SK-N-MC (cell line): ENCODE measurements at regions not wholly inside any gene's neighbourhood (a gene's known extent, or its start where the extent isn't known, plus 50 kb on each side); places are given as distances from the start of the nearest gene placed in this dataset.
"Not testable (repeated sequence)": the region's sequence is repeated elsewhere in the genome, so short reads cannot be mapped to it uniquely, and the experiment has no call there.

Experiments
- DNase-seq: peaks from one replicate; pipeline ENCODE4 v3.0.0-alpha.2; 2011; ENCODE audit warnings: low read depth, low spot score
- H3K27ac ChIP-seq: fragments of 200-600 bp; sonication (generic); 2 replicates; pipeline ENCODE4 v1.5.1; 2016; ENCODE audit warnings: mixed run types
- H3K36me3 ChIP-seq: fragments of 200-600 bp; sonication (generic); 2 replicates; pipeline ENCODE4 v1.6.1; 2017; ENCODE audit warnings: antibody characterized with exemption, low read length, mixed read lengths; ENCODE audit not compliant: insufficient read depth
- H3K4me3 ChIP-seq: fragments of 200-600 bp; sonication (generic); 2 replicates; pipeline ENCODE4 v1.5.1; 2016
- H3K9ac ChIP-seq: fragments of 200-600 bp; sonication (generic); 2 replicates; pipeline ENCODE4 v1.8.0; 2017; ENCODE audit warnings: mixed run types, mixed read lengths; ENCODE audit not compliant: insufficient read length
- H3K9me3 ChIP-seq: fragments of 200-600 bp; sonication (generic); 2 replicates; pipeline ENCODE4 v1.6.1; 2017; ENCODE audit warnings: low read depth, mild to moderate bottlenecking, antibody characterized with exemption, low read length, moderate library complexity, mixed read lengths
- EZH2 ChIP-seq: fragments of 200-600 bp; sonication (generic); IDR thresholded peaks from one replicate; pipeline ENCODE4 v1.6.1; 2017; ENCODE audit warnings: antibody characterized with exemption
- FOXP2 ChIP-seq: optimal IDR thresholded peaks from 2 replicates; pipeline ENCODE3; 2011; ENCODE audit warnings: mild to moderate bottlenecking, moderate library complexity; ENCODE audit not compliant: insufficient read depth; ENCODE audit errors: extremely low read length, control extremely low read depth
- POLR2AphosphoS5 ChIP-seq: IDR thresholded peaks from 2 replicates; pipeline ENCODE4 v1.6.1; 2012; ENCODE audit warnings: mild to moderate bottlenecking, low read depth, low read length, borderline replicate concordance

DNA sequence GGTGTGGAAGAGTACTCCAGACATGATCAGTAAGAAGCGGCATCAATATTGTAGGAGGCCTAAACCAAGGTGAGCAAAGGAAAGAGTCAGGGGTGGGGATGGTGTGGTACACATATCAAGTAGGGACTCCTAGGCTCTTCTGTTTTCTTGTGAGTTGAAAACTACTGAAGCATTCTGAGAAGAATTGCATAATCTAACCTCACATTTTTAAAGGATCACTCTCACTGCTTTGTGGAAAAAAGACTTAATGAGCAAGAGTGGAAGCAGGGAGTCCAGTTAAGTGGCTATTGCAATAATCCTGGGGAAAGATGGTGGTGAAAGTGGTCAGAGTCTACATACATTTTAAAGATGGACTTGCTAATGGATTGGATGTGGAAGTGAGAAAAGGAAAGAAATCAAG, 899.5 kb upstream of the FAM98A start:
- TF ChIP-seq FOXP2 (no peak), POLR2AphosphoS5 (no peak), EZH2 (no peak)
- DNase-seq, result no peak
- no peaks in the 10 kb centered on the region for H3K36me3 ChIP-seq
- H3K27ac ChIP-seq, result no peak overlapping the region
- H3K9ac ChIP-seq, result no peak overlapping the region
- no peak overlapping the region for H3K4me3 ChIP-seq
- no peaks in the 10 kb centered on the region for H3K9me3 ChIP-seq

DNA sequence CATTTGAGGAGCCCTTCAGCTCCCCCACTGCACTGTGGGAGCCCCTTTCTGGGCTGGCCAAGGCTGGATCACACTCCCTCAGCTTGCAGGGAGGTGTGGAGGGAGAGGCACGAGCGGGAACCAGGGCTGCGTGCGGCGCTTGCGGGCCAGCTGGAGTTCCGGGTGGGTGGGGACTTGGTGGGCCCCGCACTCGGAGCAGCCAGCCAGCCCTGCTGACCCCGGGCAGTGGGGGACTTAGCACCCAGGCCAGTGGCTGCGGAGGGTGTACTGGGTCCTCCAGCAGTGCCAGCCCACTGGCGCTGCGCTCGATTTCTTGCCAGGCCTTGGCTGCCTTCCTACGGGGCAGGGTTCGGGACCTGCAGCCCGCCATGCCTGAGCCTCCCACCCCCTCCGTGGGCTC, 895.1 kb upstream of the FAM98A start:
- not testable (repeated sequence) for DNase-seq, H3K36me3 ChIP-seq, H3K27ac ChIP-seq, H3K9ac ChIP-seq, H3K9me3 ChIP-seq, H3K4me3 ChIP-seq

DNA sequence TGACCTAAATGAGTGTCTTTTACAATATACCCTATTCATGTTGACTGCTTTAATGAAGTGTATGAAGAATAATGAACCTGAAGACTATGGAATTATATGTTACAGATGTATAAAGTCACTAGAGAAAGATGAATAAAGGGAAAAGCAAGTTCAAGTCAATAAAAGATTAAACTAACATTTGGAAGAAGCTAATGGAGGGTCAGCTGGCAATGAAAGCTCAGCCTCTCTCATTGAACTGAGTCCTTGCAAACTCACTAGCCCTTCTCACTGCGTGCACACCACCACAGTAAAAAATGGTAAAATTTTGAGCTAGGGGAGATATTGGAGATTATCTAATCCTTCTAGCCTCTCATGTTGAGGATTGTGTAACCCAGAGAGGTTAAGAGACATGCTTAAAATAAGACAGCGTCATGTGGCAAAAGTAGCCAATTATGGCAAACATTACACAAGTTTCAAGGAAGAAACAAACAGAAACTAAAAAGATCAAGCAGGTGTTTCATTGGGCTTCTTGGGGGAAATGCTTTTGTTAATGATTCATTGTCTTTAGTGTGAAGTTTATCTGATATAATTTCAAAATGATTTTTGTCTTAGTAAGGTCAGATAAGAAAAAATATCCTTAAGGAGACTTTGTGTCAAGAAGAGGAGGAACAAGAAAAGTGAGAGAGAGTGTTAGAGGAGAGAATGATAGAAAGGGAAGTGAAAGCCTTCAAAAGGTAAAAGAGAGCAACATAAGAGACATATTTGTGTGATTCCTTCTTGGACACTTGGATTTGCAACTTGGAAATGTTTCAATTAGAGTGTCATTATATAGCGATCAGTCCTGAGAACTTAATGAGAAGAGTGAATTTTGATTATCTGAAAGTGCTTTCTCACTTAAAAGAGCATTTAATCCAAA, 893.7 kb upstream of the FAM98A start:
- Histone ChIP-seq H3K27ac (no peak overlapping the region), H3K9me3 (no peaks in the 10 kb centered on the region), H3K4me3 (no peak overlapping the region), H3K36me3 (no peaks in the 10 kb centered on the region), H3K9ac (no peak overlapping the region)
- TF ChIP-seq POLR2AphosphoS5 (no peak), EZH2 (no peak), FOXP2 (no peak)
- DNase-seq, result no peak

DNA sequence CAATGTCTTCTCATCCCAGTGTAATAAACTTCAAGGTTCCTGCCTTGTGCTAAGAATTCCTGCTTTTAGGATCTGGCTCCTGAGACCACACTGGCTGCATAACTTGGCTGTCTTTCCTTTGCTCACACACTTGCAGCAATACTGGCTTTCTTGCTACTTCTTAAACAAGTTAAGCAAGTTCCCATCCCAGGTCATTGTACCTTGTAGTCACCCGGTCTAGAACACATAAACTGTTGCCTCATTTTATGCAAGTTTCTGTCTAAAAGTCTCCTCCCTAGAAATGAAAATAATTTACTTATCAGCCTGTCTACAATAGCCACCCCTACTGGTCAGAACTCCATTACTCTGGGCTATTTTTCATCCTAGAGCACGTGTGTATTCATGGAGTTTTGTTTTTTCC, 887.9 kb upstream of the FAM98A start:
- TF ChIP-seq POLR2AphosphoS5 (no peak), EZH2 (no peak), FOXP2 (no peak)
- no peak overlapping the region for H3K27ac ChIP-seq
- no peak for DNase-seq
- H3K9ac ChIP-seq, result no peak overlapping the region
- no peaks in the 10 kb centered on the region for H3K9me3 ChIP-seq
- no peak overlapping the region for H3K4me3 ChIP-seq
- H3K36me3 ChIP-seq, result no peaks in the 10 kb centered on the region

- Histone ChIP-seq H3K27ac (no peak overlapping the region), H3K4me3 (no peak overlapping the region), H3K9ac (no peak overlapping the region), H3K9me3 (no peaks in the 10 kb centered on the region), H3K36me3 (no peaks in the 10 kb centered on the region)
- TF ChIP-seq FOXP2, result no peak
- TF ChIP-seq EZH2, result no peak
- TF ChIP-seq POLR2AphosphoS5, result no peak
- DNase-seq, result no peak
Measured at GRCh38 chr2:34481542-34481941, 882.4 kb upstream of the FAM98A start.

DNA sequence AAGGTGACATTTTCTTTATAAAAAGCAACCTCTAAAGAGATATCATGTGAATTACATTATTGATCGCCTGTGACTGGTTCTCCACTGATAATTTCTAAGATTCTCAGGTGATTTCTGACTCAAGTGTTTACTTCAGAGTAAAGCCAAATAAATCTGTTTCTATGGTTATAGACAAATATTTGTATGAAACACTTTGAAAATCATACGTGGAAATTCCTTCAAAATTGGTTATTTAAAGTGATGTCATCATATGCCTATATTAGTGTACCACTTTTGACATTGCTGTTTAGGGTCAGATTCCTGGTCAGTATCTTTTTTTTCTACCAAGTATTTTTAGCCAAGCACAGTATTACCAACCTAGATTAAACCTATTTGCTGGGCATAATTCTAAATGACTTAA, 881.3 kb upstream of the FAM98A start:
- H3K4me3 ChIP-seq, result no peak overlapping the region
- no peak overlapping the region for H3K9ac ChIP-seq
- no peak overlapping the region for H3K27ac ChIP-seq
- DNase-seq, result no peak
- H3K36me3 ChIP-seq, result no peaks in the 10 kb centered on the region
- TF ChIP-seq POLR2AphosphoS5 (no peak), EZH2 (no peak), FOXP2 (no peak)
- H3K9me3 ChIP-seq, result no peaks in the 10 kb centered on the region

DNA sequence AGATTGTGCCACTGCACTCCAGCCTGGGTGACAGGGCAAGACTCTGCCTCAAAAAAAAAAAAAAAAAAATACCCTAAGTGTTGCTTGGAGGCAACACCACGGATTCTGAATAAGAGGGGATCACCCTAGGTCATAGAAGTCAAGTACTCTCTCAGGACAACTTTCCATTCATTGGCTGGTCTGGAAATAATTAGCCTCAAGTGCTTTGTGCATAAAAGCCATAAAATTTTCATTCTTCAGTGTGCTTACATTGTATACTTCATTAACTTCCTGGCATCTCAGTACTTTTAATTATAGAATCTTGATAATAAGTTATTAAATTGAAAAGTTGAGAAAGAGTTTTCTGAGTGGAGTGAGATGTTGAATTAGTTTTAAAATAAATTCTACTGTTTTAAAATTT, 876.1 kb upstream of the FAM98A start:
- H3K4me3 ChIP-seq, result no peak overlapping the region
- H3K36me3 ChIP-seq, result no peaks in the 10 kb centered on the region
- no peak for DNase-seq
- H3K27ac ChIP-seq, result no peak overlapping the region; the same call in 1 of the 2 replicates
- no peak overlapping the region for H3K9ac ChIP-seq
- TF ChIP-seq FOXP2, result no peak
- TF ChIP-seq EZH2, result no peak
- TF ChIP-seq POLR2AphosphoS5, result no peak
- no peaks in the 10 kb centered on the region for H3K9me3 ChIP-seq

DNA sequence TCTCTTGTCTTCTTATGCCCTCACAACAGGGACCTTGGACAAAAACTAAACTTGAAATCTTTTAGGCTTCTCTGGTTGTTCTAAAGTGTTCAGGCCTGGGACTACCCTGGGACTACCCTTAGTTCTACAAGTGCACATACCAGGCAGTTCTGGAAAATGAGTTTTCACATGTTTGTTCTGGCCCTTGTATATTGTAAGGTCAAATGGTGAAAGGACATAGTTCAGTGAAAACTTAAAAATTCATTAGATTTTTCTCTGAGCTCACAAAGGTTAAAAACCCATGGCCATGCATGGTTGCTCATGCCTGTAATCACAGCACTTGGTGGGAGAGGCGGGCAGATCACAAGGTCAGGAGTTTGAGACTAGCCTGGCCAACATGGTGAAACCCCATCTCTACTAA, 875.5 kb upstream of the FAM98A start:
- Histone ChIP-seq H3K27ac (no peak overlapping the region), H3K4me3 (no peak overlapping the region), H3K36me3 (no peaks in the 10 kb centered on the region), H3K9me3 (no peaks in the 10 kb centered on the region), H3K9ac (no peak overlapping the region)
- no peak for TF ChIP-seq POLR2AphosphoS5
- TF ChIP-seq FOXP2, result no peak
- no peak for DNase-seq

DNA sequence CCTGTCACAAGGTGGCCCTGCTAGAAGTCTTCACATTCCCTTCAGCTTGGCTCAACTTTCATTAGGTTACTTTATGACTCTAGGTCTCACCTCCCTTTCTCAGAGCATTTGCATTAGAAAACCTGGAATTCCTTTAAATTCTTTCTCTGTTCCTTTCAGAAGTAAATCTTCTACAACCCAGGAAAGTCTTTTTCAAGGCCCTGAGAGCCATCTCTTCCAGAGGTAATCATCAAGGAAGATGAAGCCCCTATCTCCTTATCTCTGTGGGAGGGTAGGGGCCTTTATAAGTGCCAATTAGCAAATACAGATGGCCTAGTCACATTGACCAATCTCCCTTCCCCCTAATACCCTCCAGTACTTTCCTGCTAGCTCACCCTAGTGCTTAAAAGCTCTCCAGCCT, 848.0 kb upstream of the FAM98A start:
- H3K27ac ChIP-seq, result no peak overlapping the region
- H3K9ac ChIP-seq, result no peak overlapping the region
- peaks cover 5% of the 10 kb centered on the region; the same call in 1 of the 2 replicates for H3K9me3 ChIP-seq
- no peaks in the 10 kb centered on the region for H3K36me3 ChIP-seq
- H3K4me3 ChIP-seq, result no peak overlapping the region
- no peak for DNase-seq
- no peak for TF ChIP-seq POLR2AphosphoS5
- no peak for TF ChIP-seq EZH2
- TF ChIP-seq FOXP2, result no peak
